Fibroblast of villous mesenchyme (primary cell): ENCODE measurements at regions not wholly inside any gene's neighbourhood (a gene's known extent, or its start where the extent isn't known, plus 50 kb on each side); places are given as distances from the start of the nearest gene placed in this dataset.

Source experiments
- DNase-seq: peaks from one replicate; pipeline ENCODE4 v3.0.0-alpha.2; 2010; ENCODE audit warnings: low read depth
- H3K4me3 ChIP-seq: 2 replicates; pipeline ENCODE4 v1.5.1; 2011; ENCODE audit warnings: low read depth, mild to moderate bottlenecking, low read length
- TF ChIP-seq, protein P1 (sequence below): IDR thresholded peaks from 2 replicates; pipeline ENCODE4 v1.5.1; 2012; ENCODE audit warnings: low read depth, mild to moderate bottlenecking, low read length; ENCODE audit not compliant: insufficient read depth

DNA sequence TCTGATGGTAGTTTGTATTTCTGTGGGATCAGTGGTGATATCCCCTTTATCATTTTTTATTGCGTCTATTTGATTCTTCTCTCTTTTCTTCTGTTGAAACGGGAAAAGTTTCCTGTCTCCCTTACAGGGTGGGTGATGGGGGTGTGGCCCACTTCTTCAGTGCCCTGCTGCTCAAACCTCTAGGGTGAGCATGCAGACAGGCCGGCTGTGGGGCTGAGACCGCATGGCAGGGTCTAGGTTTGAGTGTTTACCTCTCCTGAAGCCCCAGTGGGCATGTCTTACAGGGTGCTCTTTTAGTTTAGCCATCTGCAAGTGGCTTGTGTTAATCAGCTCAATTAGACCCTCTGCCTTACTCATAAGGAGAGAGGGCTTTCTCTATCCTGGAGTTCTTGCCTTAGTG lies 450.0 kb upstream of the EPHA3 start:
- no peak for DNase-seq
- TF ChIP-seq, protein P1, sequence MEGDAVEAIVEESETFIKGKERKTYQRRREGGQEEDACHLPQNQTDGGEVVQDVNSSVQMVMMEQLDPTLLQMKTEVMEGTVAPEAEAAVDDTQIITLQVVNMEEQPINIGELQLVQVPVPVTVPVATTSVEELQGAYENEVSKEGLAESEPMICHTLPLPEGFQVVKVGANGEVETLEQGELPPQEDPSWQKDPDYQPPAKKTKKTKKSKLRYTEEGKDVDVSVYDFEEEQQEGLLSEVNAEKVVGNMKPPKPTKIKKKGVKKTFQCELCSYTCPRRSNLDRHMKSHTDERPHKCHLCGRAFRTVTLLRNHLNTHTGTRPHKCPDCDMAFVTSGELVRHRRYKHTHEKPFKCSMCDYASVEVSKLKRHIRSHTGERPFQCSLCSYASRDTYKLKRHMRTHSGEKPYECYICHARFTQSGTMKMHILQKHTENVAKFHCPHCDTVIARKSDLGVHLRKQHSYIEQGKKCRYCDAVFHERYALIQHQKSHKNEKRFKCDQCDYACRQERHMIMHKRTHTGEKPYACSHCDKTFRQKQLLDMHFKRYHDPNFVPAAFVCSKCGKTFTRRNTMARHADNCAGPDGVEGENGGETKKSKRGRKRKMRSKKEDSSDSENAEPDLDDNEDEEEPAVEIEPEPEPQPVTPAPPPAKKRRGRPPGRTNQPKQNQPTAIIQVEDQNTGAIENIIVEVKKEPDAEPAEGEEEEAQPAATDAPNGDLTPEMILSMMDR = no peak
- H3K4me3 ChIP-seq = no peak overlapping the region

DNA sequence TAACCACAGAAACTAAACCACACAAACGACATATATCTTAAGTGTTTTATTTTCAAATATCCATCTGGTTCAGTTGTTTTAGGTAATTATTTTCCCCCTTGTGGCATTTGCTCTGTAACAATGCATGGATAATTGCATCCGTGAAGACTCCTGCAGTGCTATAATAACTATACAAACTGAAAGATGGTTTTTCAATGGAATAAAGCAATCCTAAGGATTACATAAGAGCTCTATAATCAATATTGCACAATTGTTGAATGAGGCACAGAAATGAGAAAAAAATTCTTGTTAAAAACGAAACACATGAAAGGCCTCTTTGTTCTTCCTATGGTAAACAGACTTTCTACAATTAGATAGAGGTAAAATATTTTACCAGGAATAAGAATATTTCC lies 446.0 kb upstream of the EPHA3 start:
- DNase-seq = no peak
- H3K4me3 ChIP-seq = no peak overlapping the region
- TF ChIP-seq, protein P1 = no peak

- TF ChIP-seq, protein P1 = no peak
- no peak overlapping the region for H3K4me3 ChIP-seq
- DNase-seq = no peak
Observed at GRCh38 chr3:88668180-88668579, 439.2 kb upstream of the EPHA3 start.

DNA sequence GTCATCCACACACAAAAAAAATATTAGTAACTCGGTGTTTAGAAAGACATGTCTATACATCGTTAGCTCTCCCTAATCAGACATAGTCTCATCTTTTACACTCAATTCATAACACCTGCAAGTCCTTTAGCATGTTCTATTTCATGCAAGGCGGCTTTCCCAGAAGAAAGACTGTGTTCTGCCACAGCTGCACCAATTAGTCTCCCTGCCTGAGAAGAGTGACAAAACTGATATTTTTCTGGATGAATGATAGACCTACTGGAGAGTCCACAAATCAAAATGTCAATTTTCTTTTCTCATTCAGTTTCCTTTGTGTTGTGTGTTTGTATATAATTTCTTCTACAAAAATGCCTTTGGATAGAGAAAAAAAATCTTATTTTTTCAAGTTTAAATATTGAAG lies 435.8 kb upstream of the EPHA3 start:
- DNase-seq = no peak
- TF ChIP-seq, protein P1 = no peak
- H3K4me3 ChIP-seq = no peak overlapping the region

DNA sequence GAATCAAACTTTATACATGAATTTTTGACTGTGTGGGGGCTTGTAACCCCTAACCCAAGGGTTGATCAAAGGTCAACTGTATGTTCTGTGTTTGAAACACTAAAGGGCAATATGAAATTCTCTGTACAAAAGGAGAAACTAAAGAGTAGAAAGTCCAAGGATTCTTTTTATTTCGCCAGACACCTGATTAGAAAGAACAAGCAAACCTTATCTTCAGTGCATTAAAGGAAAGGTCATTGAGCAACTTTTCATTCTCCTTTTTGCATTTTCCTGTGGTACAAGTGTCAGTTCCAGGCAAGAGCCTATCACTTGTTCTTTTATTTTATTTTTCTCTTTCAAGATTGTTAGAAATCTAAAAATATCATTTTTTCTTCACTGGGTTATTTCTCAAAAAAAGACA lies 430.1 kb upstream of the EPHA3 start:
- TF ChIP-seq, protein P1 = no peak
- no peak for DNase-seq
- no peak overlapping the region for H3K4me3 ChIP-seq

DNA sequence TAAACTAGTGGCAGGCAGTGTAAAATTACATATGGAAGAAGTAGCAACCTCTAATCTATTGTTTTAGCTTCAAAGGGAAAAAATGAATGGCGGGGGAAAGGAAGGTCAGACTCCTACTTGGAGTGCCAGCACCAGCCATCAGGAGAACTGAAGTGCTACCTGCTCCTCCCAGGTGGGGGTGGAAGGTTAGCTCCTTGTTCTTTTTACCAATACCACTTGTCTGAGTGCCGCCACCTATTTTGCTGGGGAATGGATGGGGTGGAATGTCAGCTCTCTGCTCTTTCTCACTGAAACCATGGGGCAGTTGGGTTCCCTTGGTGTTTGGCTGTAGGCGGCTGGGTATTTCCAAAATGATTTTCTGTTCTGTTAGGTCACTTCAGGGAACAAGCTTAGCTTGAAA lies 428.7 kb upstream of the EPHA3 start:
- DNase-seq = no peak
- no peak overlapping the region for H3K4me3 ChIP-seq
- TF ChIP-seq, protein P1 = no peak

DNA sequence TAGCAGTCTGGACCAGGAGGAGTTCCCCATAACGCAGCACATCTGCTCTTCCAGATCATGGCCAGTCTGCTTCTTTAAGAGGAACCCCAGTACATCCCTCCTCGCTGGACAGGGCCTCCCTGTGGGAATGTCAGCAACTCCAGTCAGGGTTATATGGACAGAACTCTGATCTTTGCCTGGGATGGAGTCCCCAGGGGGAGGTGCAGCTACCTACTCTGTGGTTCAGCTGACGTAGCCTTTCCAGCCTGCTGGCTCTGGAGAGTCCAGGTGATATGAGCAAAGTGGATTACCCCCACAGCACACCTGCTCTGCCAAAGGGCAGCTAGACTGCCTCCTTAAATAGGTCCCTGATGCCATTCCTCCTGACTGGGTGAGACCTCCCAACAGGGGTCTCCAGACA lies 417.1 kb upstream of the EPHA3 start:
- no peak for DNase-seq
- TF ChIP-seq, protein P1 = no peak
- H3K4me3 ChIP-seq = no peak overlapping the region
